Activated CD4-positive, alpha-beta T cell treated with anti-CD3 and anti-CD28 coated beads, Interleukin-2, amount 10 ng/mL, durations not matched to agents 7 days and 5 days (primary cell): ENCODE measurements at regions not wholly inside any gene's neighbourhood (a gene's known extent, or its start where the extent isn't known, plus 50 kb on each side); places are given as distances from the start of the nearest gene placed in this dataset.

ENCODE experiments used
- CTCF ChIA-PET: fragments of 350-600 bp; sonication (Branson Sonifier 250); formaldehyde crosslinking; loops from one replicate; lab custom pipeline; 2021; ENCODE audit warnings: antibody characterized with exemption; lab: Charles Lee
- POLR2A ChIA-PET: fragments of 350-600 bp; sonication (Branson Sonifier 250); formaldehyde crosslinking; loops from one replicate; lab custom pipeline; 2021; ENCODE audit warnings: antibody characterized with exemption; lab: Charles Lee
- DNase-seq: peaks from one replicate; pipeline ENCODE4 v3.0.0-alpha.2; 2020
- H3K27ac Mint-ChIP-seq: one replicate; pipeline ENCODE4 v1.8.0; 2021; ENCODE audit warnings: mild to moderate bottlenecking, moderate library complexity, mixed read lengths
- H3K27me3 Mint-ChIP-seq: one replicate; pipeline ENCODE4 v1.8.0; 2021; ENCODE audit warnings: mixed read lengths
- H3K36me3 Mint-ChIP-seq: one replicate; pipeline ENCODE4 v1.8.0; 2021; ENCODE audit warnings: low read depth, mixed read lengths
- H3K4me1 Mint-ChIP-seq: one replicate; pipeline ENCODE4 v1.8.0; 2021; ENCODE audit warnings: mixed read lengths
- H3K4me3 Mint-ChIP-seq: one replicate; pipeline ENCODE4 v1.8.0; 2021; ENCODE audit warnings: mild to moderate bottlenecking, moderate library complexity, mixed read lengths
- H3K9me3 Mint-ChIP-seq: one replicate; pipeline ENCODE4 v1.8.0; 2021; ENCODE audit warnings: mixed read lengths

DNA sequence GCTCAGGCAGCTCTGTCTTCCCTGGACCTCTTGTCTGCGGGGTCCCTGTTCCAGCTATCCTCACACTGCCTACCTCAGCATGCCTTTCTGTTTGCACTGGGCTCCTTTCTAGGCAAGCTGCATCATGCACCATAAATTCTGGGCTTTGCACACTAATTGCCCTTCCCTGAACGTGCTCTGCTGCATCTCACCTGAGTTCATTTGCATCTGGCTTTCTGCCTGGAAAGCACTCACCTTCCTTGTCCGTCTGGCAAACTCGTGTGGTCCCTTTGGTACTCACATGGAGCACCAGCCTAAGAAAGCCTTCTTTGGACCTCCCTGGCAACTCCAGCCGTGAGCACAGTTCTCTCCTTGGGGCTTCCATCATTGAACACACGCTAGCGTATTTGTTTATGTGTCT is 365.6 kb downstream of the SV2B start:
- ChIA-PET POLR2A (no interaction called here), CTCF (no interaction called here)
- Mint-ChIP-seq H3K9me3 (peaks cover 10% of the 10 kb centered on the region), H3K4me3 (no peak overlapping the region), H3K4me1 (peaks cover 29% of the 10 kb centered on the region), H3K27ac (no peak overlapping the region), H3K36me3 (peaks cover 10% of the 10 kb centered on the region), H3K27me3 (peaks cover under 1% of the 10 kb centered on the region)
- no peak for DNase-seq

DNA sequence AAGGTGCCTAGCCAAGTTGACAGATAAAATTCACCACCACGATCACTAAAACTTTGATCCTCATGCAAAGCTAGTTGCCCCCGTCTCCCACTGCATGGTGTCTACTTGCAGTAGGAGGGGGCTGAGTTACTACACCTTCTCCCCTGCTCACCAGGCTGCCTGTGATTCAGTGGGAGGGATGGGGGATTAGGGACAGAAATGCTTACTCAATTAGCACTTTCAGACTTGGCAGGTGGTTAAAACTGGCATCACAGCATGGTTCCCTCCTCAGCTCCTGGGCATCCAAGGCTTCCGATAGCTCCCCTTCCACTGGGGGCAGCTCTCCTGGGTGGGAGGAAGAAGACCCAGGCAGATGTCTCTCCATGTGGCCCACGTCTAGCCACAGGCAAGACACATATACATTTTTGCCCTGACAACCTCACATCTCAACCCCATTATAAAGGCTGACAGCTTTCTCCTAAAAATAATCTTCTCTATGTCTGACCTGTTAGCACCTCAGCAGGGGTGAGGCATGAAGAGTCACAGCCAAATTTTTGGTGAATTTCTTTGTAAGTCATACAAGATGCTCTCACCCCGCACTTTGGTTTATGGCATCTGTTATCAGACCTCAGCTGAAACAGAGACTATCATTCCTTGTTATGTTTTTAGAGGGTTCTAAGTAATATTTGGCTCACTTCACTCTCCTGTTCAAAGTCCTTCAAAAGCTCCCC is 369.0 kb downstream of the SV2B start:
- no peak for DNase-seq
- peaks cover 54% of the 10 kb centered on the region for H3K4me1 Mint-ChIP-seq

DNA sequence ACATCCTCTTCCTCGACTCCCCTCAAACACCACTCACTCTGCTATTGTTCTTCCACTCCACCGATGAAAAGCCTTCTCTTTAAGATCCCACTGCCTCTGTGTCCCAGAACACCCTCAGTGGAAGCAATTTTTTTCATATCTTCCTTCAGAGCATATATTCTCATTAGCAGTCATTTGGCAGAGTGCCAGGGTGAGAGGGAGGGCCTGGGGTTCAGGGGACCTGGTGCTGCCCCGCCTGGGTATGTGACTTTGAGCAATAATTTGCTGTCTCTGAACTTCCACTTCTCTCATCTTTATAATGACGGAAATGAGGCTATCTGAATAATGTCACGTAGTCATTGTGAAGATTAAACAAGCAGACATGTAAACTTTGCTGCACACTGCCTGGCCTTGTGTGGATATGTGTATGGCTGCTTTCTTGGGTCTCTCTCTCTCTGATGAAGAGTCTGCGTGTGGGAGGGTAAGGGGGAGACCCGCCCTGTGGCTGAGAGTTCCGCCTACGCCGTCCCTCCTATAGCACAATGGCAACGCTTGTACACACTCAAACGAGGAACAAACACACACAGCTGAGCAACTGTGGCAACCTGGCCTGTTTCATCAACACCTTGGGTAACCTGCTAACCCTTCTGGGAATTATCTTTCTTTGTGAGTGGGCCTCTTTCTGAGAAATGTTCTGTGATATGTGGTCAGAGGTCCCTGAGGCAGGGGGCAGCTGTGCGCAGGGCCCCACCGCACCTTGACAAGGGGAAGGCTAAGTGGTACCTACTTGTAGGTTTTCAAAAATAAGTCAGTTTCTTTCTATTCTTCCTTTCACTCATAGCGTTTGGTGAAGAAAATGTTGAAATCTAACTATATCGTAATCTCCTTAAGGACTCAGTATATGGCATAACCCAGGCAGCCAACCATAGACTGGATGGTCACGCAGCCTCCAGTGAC is 369.8 kb downstream of the SV2B start:
- Mint-ChIP-seq H3K4me1 (peaks cover 54% of the 10 kb centered on the region), H3K9me3 (peaks cover 26% of the 10 kb centered on the region), H3K27ac (peak overlapping the region; percentile 87), H3K27me3 (no peaks in the 10 kb centered on the region), H3K4me3 (peak overlapping the region; percentile 3), H3K36me3 (peaks cover 29% of the 10 kb centered on the region)
- peak; percentile 69 for DNase-seq
- POLR2A ChIA-PET: no interaction called here
- CTCF ChIA-PET: no interaction called here

More for the DNA sequence above, 369.0 kb downstream of the SV2B start:
- ChIA-PET POLR2A (no interaction called here), CTCF (no interaction called here)
- Mint-ChIP-seq H3K4me3 (no peak overlapping the region), H3K9me3 (peaks cover 21% of the 10 kb centered on the region), H3K36me3 (peaks cover 26% of the 10 kb centered on the region), H3K27ac (peak overlapping the region; percentile 87), H3K27me3 (no peaks in the 10 kb centered on the region)

DNA sequence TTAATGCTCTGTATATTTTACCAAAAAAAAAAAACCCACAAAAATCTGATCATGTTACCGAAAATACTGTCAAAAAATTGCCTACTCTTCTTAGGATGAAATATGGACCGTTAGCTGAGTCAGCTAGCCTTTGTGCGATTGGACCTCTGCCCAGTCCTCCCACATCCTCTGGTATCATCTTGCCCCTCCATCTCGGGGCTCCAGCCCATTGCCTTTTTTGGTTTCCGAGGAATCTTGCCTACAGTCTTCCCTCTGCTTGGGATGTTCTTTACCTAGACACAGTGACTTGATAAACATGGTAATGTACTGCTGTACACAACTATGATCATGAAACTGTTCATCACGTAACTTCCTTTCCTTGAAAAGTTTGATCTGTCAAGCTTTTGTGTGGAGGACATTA is 371.4 kb downstream of the SV2B start:
- Mint-ChIP-seq H3K27ac (peak overlapping the region; percentile 87), H3K4me3 (peak overlapping the region; percentile 36), H3K36me3 (peaks cover 32% of the 10 kb centered on the region), H3K9me3 (peaks cover 26% of the 10 kb centered on the region), H3K4me1 (peaks cover 54% of the 10 kb centered on the region), H3K27me3 (no peaks in the 10 kb centered on the region)
- CTCF ChIA-PET: no interaction called here
- POLR2A ChIA-PET: no interaction called here
- no peak for DNase-seq

DNA sequence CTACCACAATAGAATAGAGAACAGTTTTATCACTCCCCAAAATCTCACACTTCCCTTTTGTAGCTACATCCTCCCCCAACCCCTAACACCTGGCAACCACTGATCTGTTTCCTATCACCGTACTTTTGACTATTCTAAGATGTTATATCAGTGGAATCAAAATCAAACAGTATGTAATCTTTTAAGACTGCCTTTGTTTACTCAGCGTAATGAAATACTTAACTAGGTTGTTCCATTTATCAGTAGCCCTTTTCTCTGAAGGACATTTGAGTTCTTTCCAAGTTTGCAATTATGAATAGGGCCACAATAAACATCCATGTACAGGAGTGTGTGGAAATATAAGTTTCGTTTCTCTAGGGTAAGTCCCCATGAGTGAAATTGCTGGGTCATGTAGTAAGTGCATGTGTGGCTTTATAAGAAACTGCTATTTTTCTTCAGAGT is 372.3 kb downstream of the SV2B start:
- peak overlapping the region; percentile 57 for H3K4me3 Mint-ChIP-seq

DNA sequence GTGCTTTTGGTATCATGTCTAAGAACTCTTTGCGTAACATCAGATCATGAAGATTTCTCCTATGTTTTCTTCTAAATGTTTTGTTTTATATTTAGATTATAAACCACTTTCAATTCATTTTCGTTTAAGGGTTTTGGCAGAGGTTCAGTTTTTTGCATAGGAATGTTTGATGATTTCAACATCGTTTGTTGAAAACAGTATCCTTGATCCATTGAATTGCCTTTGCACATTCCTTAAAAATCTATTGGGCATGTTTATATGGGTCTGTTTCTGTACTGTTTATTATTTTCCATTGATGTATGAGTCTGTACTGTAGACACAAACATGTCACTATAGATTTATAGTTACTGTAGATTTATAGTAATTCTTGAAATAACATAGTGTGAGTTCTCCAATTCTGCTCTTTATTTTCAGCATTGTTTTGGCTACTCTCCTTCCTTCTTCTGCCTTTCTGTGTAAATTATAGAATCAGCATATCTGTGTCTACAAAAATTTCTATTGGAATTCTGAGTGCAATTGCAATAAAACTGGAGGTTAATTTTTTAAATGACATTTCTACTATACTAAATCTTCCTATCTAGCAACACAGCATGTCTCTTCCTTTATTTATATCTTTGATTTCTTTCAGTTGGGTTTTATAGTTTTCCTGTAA is 374.0 kb downstream of the SV2B start:
- POLR2A ChIA-PET: no interaction called here
- H3K36me3 Mint-ChIP-seq: peaks cover 39% of the 10 kb centered on the region

More for the DNA sequence above, 372.3 kb downstream of the SV2B start:
- peak; percentile 65 for DNase-seq
- peak overlapping the region; percentile 91 for H3K27ac Mint-ChIP-seq
- ChIA-PET POLR2A (interaction anchor here (0.7 kb wide), 1 partner anchor 46 kb away, joined by 3 read pairs; no protein-coding TSS in a partner anchor), CTCF (no interaction called here)
- no peaks in the 10 kb centered on the region for H3K27me3 Mint-ChIP-seq
- peaks cover 54% of the 10 kb centered on the region for H3K4me1 Mint-ChIP-seq
- H3K36me3 Mint-ChIP-seq: peaks cover 32% of the 10 kb centered on the region
- H3K9me3 Mint-ChIP-seq: peaks cover 29% of the 10 kb centered on the region

DNA sequence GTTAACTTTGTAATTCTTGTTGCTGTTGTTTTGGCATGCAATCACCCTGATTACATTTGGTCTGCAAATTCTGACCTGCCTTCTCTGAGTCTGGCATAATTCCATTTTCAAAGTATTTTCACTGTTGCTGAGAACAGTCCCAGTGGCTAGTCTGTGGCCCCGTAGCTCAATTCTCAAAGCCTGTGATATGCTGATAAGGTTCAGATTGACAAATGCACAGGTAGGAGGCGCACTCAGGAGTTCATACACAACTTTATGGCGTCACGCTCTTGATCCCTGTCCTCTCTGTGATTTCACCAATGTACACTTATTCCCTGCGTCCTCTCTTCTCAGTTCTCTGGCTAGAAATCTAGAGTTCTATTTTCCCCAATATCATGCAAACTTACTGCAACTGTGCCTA is 376.6 kb upstream of the SLCO3A1 start:
- POLR2A ChIA-PET: no interaction called here
- Mint-ChIP-seq H3K9me3 (peaks cover 22% of the 10 kb centered on the region), H3K4me3 (no peak overlapping the region), H3K27ac (no peak overlapping the region), H3K36me3 (peaks cover 29% of the 10 kb centered on the region), H3K27me3 (no peaks in the 10 kb centered on the region), H3K4me1 (peaks cover 50% of the 10 kb centered on the region)
- DNase-seq: no peak
- CTCF ChIA-PET: no interaction called here

More for the DNA sequence above, 374.0 kb downstream of the SV2B start:
- CTCF ChIA-PET: no interaction called here
- no peak overlapping the region for H3K4me3 Mint-ChIP-seq
- no peaks in the 10 kb centered on the region for H3K27me3 Mint-ChIP-seq
- H3K9me3 Mint-ChIP-seq: peaks cover 29% of the 10 kb centered on the region
- no peak for DNase-seq
- H3K27ac Mint-ChIP-seq: peak overlapping the region; percentile 65
- peaks cover 53% of the 10 kb centered on the region for H3K4me1 Mint-ChIP-seq

DNA sequence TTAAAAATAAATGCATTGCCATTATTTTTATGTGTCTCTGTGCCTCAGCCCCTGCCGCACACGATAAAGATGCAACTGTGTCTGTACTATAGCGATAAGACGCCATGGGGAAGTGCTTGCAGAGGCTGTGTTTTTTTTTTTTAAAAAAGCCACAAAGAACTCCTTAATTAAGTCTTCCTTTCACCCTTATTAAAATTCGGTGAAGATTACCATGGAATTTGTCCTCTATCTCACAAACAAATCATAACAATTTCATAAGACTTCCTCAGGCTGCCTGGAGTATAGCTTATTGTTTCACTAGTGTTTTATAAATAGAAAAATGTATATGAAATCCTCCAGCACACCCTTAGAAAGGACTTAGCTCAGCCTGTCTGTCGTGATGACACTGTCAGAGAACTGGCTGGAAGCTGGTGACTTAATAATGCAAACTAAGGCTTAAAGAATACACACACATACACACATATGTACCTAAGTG is 374.8 kb upstream of the SLCO3A1 start:
- peaks cover 33% of the 10 kb centered on the region for H3K36me3 Mint-ChIP-seq
- H3K4me3 Mint-ChIP-seq: no peak overlapping the region
- no peak for DNase-seq
- H3K27me3 Mint-ChIP-seq: no peaks in the 10 kb centered on the region
- CTCF ChIA-PET: interaction anchor here (0.6 kb wide), 1 partner anchor 11 kb away, joined by 3 read pairs; no protein-coding TSS in a partner anchor
- no peak overlapping the region for H3K27ac Mint-ChIP-seq
- H3K4me1 Mint-ChIP-seq: peaks cover 54% of the 10 kb centered on the region
- H3K9me3 Mint-ChIP-seq: peaks cover 23% of the 10 kb centered on the region
- POLR2A ChIA-PET: no interaction called here

DNA sequence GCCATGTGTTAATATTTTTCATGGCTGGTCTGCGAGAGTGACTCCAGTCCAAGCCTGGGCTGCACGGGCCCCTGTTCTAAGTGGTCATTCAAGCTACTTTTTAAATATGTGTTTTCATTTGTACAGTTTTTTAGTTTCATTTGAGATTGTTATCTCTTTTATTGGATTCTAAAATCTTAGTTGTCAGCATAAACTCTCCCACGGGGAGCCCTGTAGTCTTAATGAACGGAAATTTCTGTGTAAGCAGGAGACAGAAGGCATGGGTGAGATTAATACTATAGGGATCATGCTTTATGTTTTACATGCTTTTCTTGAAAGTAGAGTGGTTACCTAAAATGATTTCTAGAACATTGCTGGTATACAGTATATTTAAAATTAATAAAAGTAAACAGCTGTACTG is 373.1 kb upstream of the SLCO3A1 start:
- CTCF ChIA-PET: no interaction called here
- Mint-ChIP-seq H3K4me1 (peaks cover 67% of the 10 kb centered on the region), H3K4me3 (no peak overlapping the region), H3K36me3 (peaks cover 38% of the 10 kb centered on the region), H3K9me3 (peaks cover 22% of the 10 kb centered on the region), H3K27me3 (no peaks in the 10 kb centered on the region), H3K27ac (no peak overlapping the region)
- POLR2A ChIA-PET: no interaction called here
- DNase-seq: no peak

DNA sequence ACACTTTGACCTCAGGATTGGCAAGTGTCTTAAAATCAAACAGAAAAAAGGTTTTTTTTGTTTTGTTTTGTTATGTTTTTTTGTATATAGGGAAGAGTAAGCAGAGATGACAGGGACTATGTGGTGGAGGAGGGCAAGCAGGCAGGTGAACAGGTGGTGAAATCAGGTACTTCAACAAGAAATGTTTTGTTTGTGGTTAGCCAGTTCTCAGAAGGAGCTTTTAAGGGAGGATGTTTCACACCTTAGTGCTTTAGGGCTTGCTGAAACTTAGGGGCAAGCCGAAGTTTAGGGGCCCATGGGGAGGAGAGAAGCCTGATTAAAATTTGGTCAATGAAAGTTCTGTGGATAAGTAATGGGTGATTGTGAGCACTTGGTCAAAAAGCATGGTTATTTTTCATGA is 370.7 kb upstream of the SLCO3A1 start:
- peak overlapping the region; percentile 2 for H3K4me3 Mint-ChIP-seq
- peaks cover 37% of the 10 kb centered on the region for H3K36me3 Mint-ChIP-seq
- ChIA-PET CTCF (interaction anchor here (1.2 kb wide), 1 partner anchor 14 kb away, joined by 4 read pairs; no protein-coding TSS in a partner anchor), POLR2A (no interaction called here)
- peaks cover 22% of the 10 kb centered on the region for H3K9me3 Mint-ChIP-seq
- H3K27ac Mint-ChIP-seq: peak overlapping the region; percentile 78
- no peaks in the 10 kb centered on the region for H3K27me3 Mint-ChIP-seq
- peaks cover 66% of the 10 kb centered on the region for H3K4me1 Mint-ChIP-seq
- DNase-seq: peak; percentile 48

DNA sequence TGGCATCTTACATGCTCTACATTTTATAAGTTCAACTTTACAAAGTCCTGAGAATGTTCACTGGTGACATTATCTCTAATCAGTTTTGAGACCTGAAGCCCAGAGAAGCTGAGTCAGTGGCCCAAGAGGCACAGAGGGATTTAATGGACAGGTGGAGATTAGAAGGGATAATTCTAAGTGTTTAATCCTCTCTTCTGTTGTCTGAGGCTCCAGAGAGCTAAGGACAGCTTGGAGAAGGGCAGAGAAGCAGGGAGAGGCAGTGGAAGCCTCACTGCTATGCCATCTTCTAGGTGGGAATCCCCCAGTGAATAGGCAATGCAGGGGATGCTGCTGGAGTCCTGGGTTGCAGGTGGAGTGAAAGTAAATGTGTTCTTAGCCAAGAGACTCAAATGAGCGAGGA is 369.4 kb upstream of the SLCO3A1 start:
- ChIA-PET POLR2A (no interaction called here), CTCF (no interaction called here)
- H3K4me1 Mint-ChIP-seq: peaks cover 57% of the 10 kb centered on the region
- peak overlapping the region; percentile 38 for H3K27ac Mint-ChIP-seq
- peaks cover 1% of the 10 kb centered on the region for H3K27me3 Mint-ChIP-seq
- peaks cover 35% of the 10 kb centered on the region for H3K36me3 Mint-ChIP-seq
- H3K9me3 Mint-ChIP-seq: peaks cover 22% of the 10 kb centered on the region
- no peak for DNase-seq
- H3K4me3 Mint-ChIP-seq: no peak overlapping the region

DNA sequence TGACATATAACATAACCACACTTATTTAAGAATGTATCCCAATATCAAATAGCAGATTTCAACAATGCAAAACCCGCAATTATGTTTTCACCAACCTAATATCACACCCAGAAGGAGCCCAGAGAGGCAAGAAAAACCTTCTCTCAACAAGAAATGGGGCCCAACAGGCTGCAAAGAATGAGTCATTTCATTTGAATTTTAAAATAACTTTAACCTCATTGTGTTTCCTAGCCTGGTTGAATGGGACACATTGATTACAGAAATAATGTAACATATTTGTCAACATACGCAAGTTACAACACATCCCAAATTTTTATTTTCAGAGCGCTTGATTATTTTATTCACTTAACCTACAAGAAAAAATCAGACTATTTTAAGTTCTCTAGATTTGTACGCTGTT is 365.1 kb upstream of the SLCO3A1 start:
- H3K36me3 Mint-ChIP-seq: peaks cover 22% of the 10 kb centered on the region
- ChIA-PET CTCF (interaction anchor here (0.6 kb wide), 1 partner anchor 31 kb away, joined by 4 read pairs; no protein-coding TSS in a partner anchor), POLR2A (no interaction called here)
- H3K9me3 Mint-ChIP-seq: peaks cover 14% of the 10 kb centered on the region
- no peak overlapping the region for H3K4me3 Mint-ChIP-seq
- no peak for DNase-seq
- no peak overlapping the region for H3K27ac Mint-ChIP-seq
- H3K4me1 Mint-ChIP-seq: peaks cover 24% of the 10 kb centered on the region
- peaks cover 9% of the 10 kb centered on the region for H3K27me3 Mint-ChIP-seq
